Fibroblast of the aortic adventitia (primary cell): ENCODE measurements at regions not wholly inside any gene's neighbourhood (a gene's known extent, or its start where the extent isn't known, plus 50 kb on each side); places are given as distances from the start of the nearest gene placed in this dataset.
"Not testable (repeated sequence)": the region's sequence is repeated elsewhere in the genome, so short reads cannot be mapped to it uniquely, and the experiment has no call there.

Experiments
- DNase-seq: peaks from one replicate; pipeline ENCODE4 v3.0.0-alpha.2; 2010; ENCODE audit warnings: low read depth
- H3K4me3 ChIP-seq: 2 replicates; pipeline ENCODE4 v1.5.1; 2011; ENCODE audit warnings: low read depth, mild to moderate bottlenecking, control low read depth, low read length, moderate library complexity
- CTCF ChIP-seq: IDR thresholded peaks from 2 replicates; pipeline ENCODE4 v1.5.1; 2011; ENCODE audit warnings: mild to moderate bottlenecking, low read length, control low read depth, inconsistent platforms; ENCODE audit not compliant: insufficient read depth

DNA sequence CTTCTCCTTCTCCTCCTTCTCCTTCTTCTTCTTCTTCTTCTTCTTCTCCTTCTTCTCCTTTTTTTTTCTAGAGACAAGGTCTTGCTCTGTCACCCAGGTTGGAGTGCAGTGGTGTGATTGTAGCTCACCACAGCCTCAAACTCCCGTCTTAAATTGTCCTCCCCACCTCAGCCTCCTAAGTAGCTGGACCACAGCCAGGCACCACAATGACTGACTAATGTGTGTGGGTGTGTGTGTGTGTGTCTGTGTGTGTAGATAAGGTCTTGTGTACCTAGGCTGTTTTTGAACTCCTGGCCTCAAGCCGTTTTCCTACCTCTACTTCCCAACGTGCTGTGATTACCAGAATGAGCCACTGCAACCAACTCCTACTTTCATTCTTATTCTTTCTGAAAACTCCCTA, 390.9 kb downstream of the ADAM29 start:
- no peak overlapping the region for H3K4me3 ChIP-seq
- TF ChIP-seq CTCF: no peak
- DNase-seq: no peak

- H3K4me3 ChIP-seq: no peak overlapping the region
- TF ChIP-seq CTCF: no peak
- peak; percentile 53 for DNase-seq
Observed at GRCh38 chr4:175325230-175325629, 407.1 kb downstream of the ADAM29 start.

- no peak for DNase-seq
- no peak overlapping the region for H3K4me3 ChIP-seq
- TF ChIP-seq CTCF: no peak
Observed at GRCh38 chr4:175326796-175327195, 408.6 kb downstream of the ADAM29 start.

GRCh38 chr4:175330236-175330635, 412.1 kb downstream of the ADAM29 start:
- H3K4me3 ChIP-seq: no peak overlapping the region
- DNase-seq: peak; percentile 47
- no peak for TF ChIP-seq CTCF

GRCh38 chr4:175330652-175331051, 412.5 kb downstream of the ADAM29 start:
- DNase-seq: peak; percentile 18
- no peak for TF ChIP-seq CTCF
- H3K4me3 ChIP-seq: no peak overlapping the region

DNA sequence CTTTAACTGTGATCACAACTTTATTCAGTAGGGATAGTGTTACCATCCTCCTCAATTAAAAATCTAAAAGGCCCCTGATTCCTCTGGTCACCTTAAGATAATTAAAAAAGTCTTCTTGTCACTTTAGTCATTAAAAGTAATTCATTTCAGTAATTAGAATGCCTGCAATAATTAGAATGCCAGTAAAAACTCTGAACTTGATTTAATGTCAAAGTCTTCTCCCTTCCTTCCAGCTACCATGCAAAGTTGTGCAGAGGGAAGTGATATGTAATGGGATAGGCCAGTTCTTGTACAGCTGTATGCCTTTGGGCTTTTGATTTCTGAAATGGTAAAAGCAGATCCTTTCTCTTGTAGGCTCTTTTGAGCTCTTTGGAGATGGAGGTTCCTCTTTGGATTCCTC, 417.2 kb downstream of the ADAM29 start:
- DNase-seq: no peak
- no peak overlapping the region for H3K4me3 ChIP-seq
- TF ChIP-seq CTCF: no peak

- DNase-seq, H3K4me3 ChIP-seq: not testable (repeated sequence)
Observed at GRCh38 chr4:175336570-175336969, 418.4 kb downstream of the ADAM29 start.
